Neural progenitor cell (in vitro differentiated cells): ENCODE measurements at regions not wholly inside any gene's neighbourhood (a gene's known extent, or its start where the extent isn't known, plus 50 kb on each side); places are given as distances from the start of the nearest gene placed in this dataset.

Experiments
- DNase-seq: peaks from one replicate; pipeline ENCODE4 v3.0.0-alpha.2; 2016; ENCODE audit warnings: low spot score
- H2AFZ ChIP-seq: fragments of 200-600 bp; sonication (generic); replicated peaks from 2 replicates; pipeline ENCODE4 v1.6.1; 2016; ENCODE audit warnings: antibody characterized with exemption
- H3F3A ChIP-seq: fragments of 200-600 bp; sonication (generic); 2 replicates; pipeline ENCODE4 v1.6.1; 2016; ENCODE audit warnings: antibody characterized with exemption, low read depth
- H3K27ac ChIP-seq: fragments of 200-600 bp; sonication (generic); 2 replicates; pipeline ENCODE4 v1.5.1; 2016; ENCODE audit warnings: mild to moderate bottlenecking
- H3K27me3 ChIP-seq: fragments of 200-600 bp; sonication (generic); 2 replicates; pipeline ENCODE4 v1.6.1; 2016; ENCODE audit warnings: mild to moderate bottlenecking, moderate library complexity
- H3K36me3 ChIP-seq: fragments of 200-600 bp; sonication (generic); 2 replicates; pipeline ENCODE4 v1.5.1; 2016
- H3K4me1 ChIP-seq: fragments of 200-600 bp; sonication (generic); 2 replicates; pipeline ENCODE4 v1.6.1; 2016; ENCODE audit warnings: mixed run types
- H3K4me2 ChIP-seq: fragments of 200-600 bp; sonication (generic); 2 replicates; pipeline ENCODE4 v1.6.1; 2016
- H3K4me3 ChIP-seq: fragments of 200-600 bp; sonication (generic); 2 replicates; pipeline ENCODE4 v1.5.1; 2016
- H3K79me2 ChIP-seq: fragments of 200-600 bp; sonication (generic); 2 replicates; pipeline ENCODE4 v1.6.1; 2016; ENCODE audit warnings: low read depth
- H3K9ac ChIP-seq: fragments of 200-600 bp; sonication (generic); 2 replicates; pipeline ENCODE4 v1.6.1; 2016
- H3K9me3 ChIP-seq: fragments of 200-600 bp; sonication (generic); 2 replicates; pipeline ENCODE4 v1.5.1; 2016; ENCODE audit warnings: low read depth
- H4K20me1 ChIP-seq: fragments of 200-600 bp; sonication (generic); 2 replicates; pipeline ENCODE4 v1.6.1; 2016; ENCODE audit warnings: low read depth
- H3K27ac Mint-ChIP-seq: 3 replicates; pipeline ENCODE4 v1.8.0; 2021; ENCODE audit warnings: mixed read lengths
- H3K27me3 Mint-ChIP-seq: 2 replicates; pipeline ENCODE4 v1.8.0; 2022; ENCODE audit warnings: low read depth, mild to moderate bottlenecking, inconsistent platforms, moderate library complexity, mixed read lengths; ENCODE audit not compliant: insufficient read depth
- H3K36me3 Mint-ChIP-seq: 3 replicates; pipeline ENCODE4 v1.8.0; 2021; ENCODE audit warnings: mixed read lengths
- H3K4me1 Mint-ChIP-seq: 3 replicates; pipeline ENCODE4 v1.8.0; 2021; ENCODE audit warnings: mixed read lengths
- H3K4me3 Mint-ChIP-seq: 3 replicates; pipeline ENCODE4 v1.8.0; 2021; ENCODE audit warnings: mild to moderate bottlenecking, moderate library complexity, mixed read lengths
- H3K9me3 Mint-ChIP-seq: 3 replicates; pipeline ENCODE4 v1.8.0; 2020; ENCODE audit warnings: mixed read lengths
- CTCF ChIP-seq: fragments of 200-600 bp; sonication (generic); IDR thresholded peaks from 2 replicates; pipeline ENCODE4 v1.5.1; 2017; ENCODE audit warnings: antibody characterized with exemption, mild to moderate bottlenecking
- EZH2 ChIP-seq: fragments of 200-600 bp; sonication (generic); IDR thresholded peaks from 2 replicates; pipeline ENCODE4 v1.6.1; 2017; ENCODE audit warnings: antibody characterized with exemption, mild to moderate bottlenecking, moderate library complexity
- EZH2phosphoT487 ChIP-seq: fragments of 200-600 bp; sonication (generic); IDR thresholded peaks from 2 replicates; pipeline ENCODE4 v1.6.1; 2017; ENCODE audit warnings: antibody characterized with exemption

- Histone ChIP-seq H3K27ac (no peak overlapping the region), H3K4me2 (no peak overlapping the region), H3K27me3 (no peaks in the 10 kb centered on the region), H3K4me1 (no peaks in the 10 kb centered on the region), H4K20me1 (no peaks in the 10 kb centered on the region), H3K4me3 (no peak overlapping the region), H3K9me3 (no peaks in the 10 kb centered on the region), H2AFZ (no peak overlapping the region), H3K9ac (no peak overlapping the region), H3K79me2 (no peaks in the 10 kb centered on the region), H3K36me3 (no peaks in the 10 kb centered on the region), H3F3A (no peaks in the 10 kb centered on the region)
- H3K9me3 Mint-ChIP-seq, result no peaks in the 10 kb centered on the region
- peaks cover 5% of the 10 kb centered on the region for H3K27me3 Mint-ChIP-seq
- H3K4me1 Mint-ChIP-seq, result no peaks in the 10 kb centered on the region
- no peak overlapping the region for H3K4me3 Mint-ChIP-seq
- DNase-seq, result no peak
- no peaks in the 10 kb centered on the region for H3K36me3 Mint-ChIP-seq
- TF ChIP-seq EZH2phosphoT487 (no peak), CTCF (no peak), EZH2 (no peak)
- no peak overlapping the region for H3K27ac Mint-ChIP-seq
These were observed 528.1 kb upstream of the CDH8 start for GRCh38 chr16:62564291-62564690.

- Mint-ChIP-seq H3K4me1 (no peaks in the 10 kb centered on the region), H3K4me3 (no peak overlapping the region), H3K36me3 (no peaks in the 10 kb centered on the region), H3K27me3 (peaks cover 3% of the 10 kb centered on the region), H3K9me3 (peaks cover 2% of the 10 kb centered on the region), H3K27ac (no peak overlapping the region)
- H3K27me3 ChIP-seq, result no peaks in the 10 kb centered on the region
- no peak for TF ChIP-seq CTCF
- TF ChIP-seq EZH2phosphoT487, result no peak
- no peak for TF ChIP-seq EZH2
- H2AFZ ChIP-seq, result no peak overlapping the region
- H3F3A ChIP-seq, result no peaks in the 10 kb centered on the region
- no peak overlapping the region for H3K4me3 ChIP-seq
- H3K9ac ChIP-seq, result no peak overlapping the region
- H4K20me1 ChIP-seq, result no peaks in the 10 kb centered on the region
- no peak for DNase-seq
- H3K27ac ChIP-seq, result no peak overlapping the region
- H3K4me2 ChIP-seq, result no peak overlapping the region
- H3K36me3 ChIP-seq, result no peaks in the 10 kb centered on the region
- H3K79me2 ChIP-seq, result no peaks in the 10 kb centered on the region
- no peaks in the 10 kb centered on the region for H3K9me3 ChIP-seq
- no peaks in the 10 kb centered on the region for H3K4me1 ChIP-seq
These were observed 525.9 kb upstream of the CDH8 start for GRCh38 chr16:62562121-62562520.

GRCh38 chr16:62549875-62550274 is 513.6 kb upstream of the CDH8 start:
- peaks cover 4% of the 10 kb centered on the region for H3K9me3 Mint-ChIP-seq
- Histone ChIP-seq H3K27me3 (no peaks in the 10 kb centered on the region), H3K4me1 (no peaks in the 10 kb centered on the region), H4K20me1 (no peaks in the 10 kb centered on the region), H3F3A (no peaks in the 10 kb centered on the region), H3K4me2 (no peak overlapping the region), H2AFZ (peak overlapping the region; percentile 19), H3K9me3 (no peaks in the 10 kb centered on the region), H3K27ac (no peak overlapping the region), H3K4me3 (no peak overlapping the region), H3K9ac (no peak overlapping the region), H3K79me2 (no peaks in the 10 kb centered on the region), H3K36me3 (no peaks in the 10 kb centered on the region)
- H3K4me1 Mint-ChIP-seq, result peaks cover 6% of the 10 kb centered on the region
- no peaks in the 10 kb centered on the region for H3K36me3 Mint-ChIP-seq
- H3K27me3 Mint-ChIP-seq, result peaks cover 3% of the 10 kb centered on the region
- H3K27ac Mint-ChIP-seq, result no peak overlapping the region
- no peak for DNase-seq
- no peak overlapping the region for H3K4me3 Mint-ChIP-seq
- TF ChIP-seq EZH2 (no peak), EZH2phosphoT487 (no peak), CTCF (no peak)

GRCh38 chr16:62548095-62548494 is 511.9 kb upstream of the CDH8 start:
- Mint-ChIP-seq H3K27me3 (peaks cover 3% of the 10 kb centered on the region), H3K27ac (no peak overlapping the region), H3K36me3 (no peaks in the 10 kb centered on the region), H3K4me1 (peaks cover 6% of the 10 kb centered on the region), H3K4me3 (no peak overlapping the region), H3K9me3 (peaks cover 3% of the 10 kb centered on the region)
- TF ChIP-seq CTCF (no peak), EZH2phosphoT487 (no peak), EZH2 (no peak)
- no peak overlapping the region for H3K4me3 ChIP-seq
- H3K79me2 ChIP-seq, result no peaks in the 10 kb centered on the region
- no peaks in the 10 kb centered on the region for H3K9me3 ChIP-seq
- H3F3A ChIP-seq, result no peaks in the 10 kb centered on the region
- H3K4me2 ChIP-seq, result no peak overlapping the region
- H3K36me3 ChIP-seq, result no peaks in the 10 kb centered on the region
- no peaks in the 10 kb centered on the region for H3K27me3 ChIP-seq
- DNase-seq, result no peak
- no peak overlapping the region for H2AFZ ChIP-seq
- H3K9ac ChIP-seq, result no peak overlapping the region
- no peaks in the 10 kb centered on the region for H4K20me1 ChIP-seq
- H3K27ac ChIP-seq, result no peak overlapping the region
- H3K4me1 ChIP-seq, result no peaks in the 10 kb centered on the region
